ENCODE measurements at regions not wholly inside any gene's neighbourhood (a gene's known extent, or its start where the extent isn't known, plus 50 kb on each side); places are given as distances from the start of the nearest gene placed in this dataset.

DNA sequence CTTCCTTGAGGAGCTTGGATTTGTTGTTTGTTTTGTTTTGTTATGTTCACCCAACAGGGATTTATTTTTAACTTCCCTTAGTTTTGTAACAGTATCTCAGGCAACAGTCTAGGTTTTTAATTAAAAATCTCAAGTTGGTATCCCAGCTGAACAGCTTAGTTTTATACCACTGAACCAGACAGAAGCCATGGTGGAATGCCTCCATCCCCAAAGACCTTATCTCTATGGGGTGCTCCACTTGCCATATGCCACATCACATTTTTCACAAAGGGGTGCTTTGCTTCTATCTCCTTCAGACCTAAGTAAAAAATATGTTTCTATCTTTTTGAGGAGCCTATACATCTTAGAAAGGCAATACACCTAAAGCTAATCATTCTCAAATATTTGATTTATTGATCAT, 715.8 kb upstream of the KIF2B start:
- TF ChIP-seq, protein P1, sequence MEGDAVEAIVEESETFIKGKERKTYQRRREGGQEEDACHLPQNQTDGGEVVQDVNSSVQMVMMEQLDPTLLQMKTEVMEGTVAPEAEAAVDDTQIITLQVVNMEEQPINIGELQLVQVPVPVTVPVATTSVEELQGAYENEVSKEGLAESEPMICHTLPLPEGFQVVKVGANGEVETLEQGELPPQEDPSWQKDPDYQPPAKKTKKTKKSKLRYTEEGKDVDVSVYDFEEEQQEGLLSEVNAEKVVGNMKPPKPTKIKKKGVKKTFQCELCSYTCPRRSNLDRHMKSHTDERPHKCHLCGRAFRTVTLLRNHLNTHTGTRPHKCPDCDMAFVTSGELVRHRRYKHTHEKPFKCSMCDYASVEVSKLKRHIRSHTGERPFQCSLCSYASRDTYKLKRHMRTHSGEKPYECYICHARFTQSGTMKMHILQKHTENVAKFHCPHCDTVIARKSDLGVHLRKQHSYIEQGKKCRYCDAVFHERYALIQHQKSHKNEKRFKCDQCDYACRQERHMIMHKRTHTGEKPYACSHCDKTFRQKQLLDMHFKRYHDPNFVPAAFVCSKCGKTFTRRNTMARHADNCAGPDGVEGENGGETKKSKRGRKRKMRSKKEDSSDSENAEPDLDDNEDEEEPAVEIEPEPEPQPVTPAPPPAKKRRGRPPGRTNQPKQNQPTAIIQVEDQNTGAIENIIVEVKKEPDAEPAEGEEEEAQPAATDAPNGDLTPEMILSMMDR (IDR thresholded peaks at IDR 0.05) = no peak
- no peak for TF ChIP-seq POLR2A (IDR thresholded peaks at IDR 0.05)
